Esophagus muscularis mucosa (tissue), 4 donors: ENCODE measurements at regions not wholly inside any gene's neighbourhood (a gene's known extent, or its start where the extent isn't known, plus 50 kb on each side); places are given as distances from the start of the nearest gene placed in this dataset.

ENCODE experiments used
- CTCF ChIP-seq, 3 experiments: fragments of 200-600 bp in 2 of 3; fragments of 450-650 bp in 1 of 3; sonication (generic) in 2 of 3; IDR thresholded peaks; one replicate each; pipeline ENCODE4 v1.5.1; 2017 to 2019; ENCODE audit warnings: antibody characterized with exemption in 3 of 3, mild to moderate bottlenecking in 2 of 3, moderate library complexity in 1 of 3
- EP300 ChIP-seq: sonication (generic); formaldehyde crosslinking; IDR thresholded peaks from one replicate; pipeline ENCODE4 v1.6.1; 2017; ENCODE audit warnings: antibody characterized with exemption
- POLR2A ChIP-seq: fragments of 450-650 bp; IDR thresholded peaks from one replicate; pipeline ENCODE4 v1.6.1; 2017; ENCODE audit warnings: antibody characterized with exemption, moderate library complexity, mild to moderate bottlenecking, low read depth
- POLR2AphosphoS5 ChIP-seq, 2 donors: sonication (generic); formaldehyde crosslinking; IDR thresholded peaks; one replicate each; pipeline ENCODE4 v1.6.1; 2017; ENCODE audit warnings: antibody characterized with exemption in 2 of 2

- TF ChIP-seq POLR2A (no peak), CTCF (IDR thresholded peaks at IDR 0.05) (no peak), POLR2AphosphoS5 (IDR thresholded peaks at IDR 0.05) (no peak), EP300 (no peak)
These were observed 328.2 kb upstream of the CHRM3 start for GRCh38 chr1:239058190-239058589.
